ENCODE measurements at regions not wholly inside any gene's neighbourhood (a gene's known extent, or its start where the extent isn't known, plus 50 kb on each side); places are given as distances from the start of the nearest gene placed in this dataset.

GRCh38 chr5:34584165-34584564 lies 72.0 kb upstream of the RAI14 start:
- H3K4me3 ChIP-seq (ENCODE audit: low read depth, low read length): no peak overlapping the region

DNA sequence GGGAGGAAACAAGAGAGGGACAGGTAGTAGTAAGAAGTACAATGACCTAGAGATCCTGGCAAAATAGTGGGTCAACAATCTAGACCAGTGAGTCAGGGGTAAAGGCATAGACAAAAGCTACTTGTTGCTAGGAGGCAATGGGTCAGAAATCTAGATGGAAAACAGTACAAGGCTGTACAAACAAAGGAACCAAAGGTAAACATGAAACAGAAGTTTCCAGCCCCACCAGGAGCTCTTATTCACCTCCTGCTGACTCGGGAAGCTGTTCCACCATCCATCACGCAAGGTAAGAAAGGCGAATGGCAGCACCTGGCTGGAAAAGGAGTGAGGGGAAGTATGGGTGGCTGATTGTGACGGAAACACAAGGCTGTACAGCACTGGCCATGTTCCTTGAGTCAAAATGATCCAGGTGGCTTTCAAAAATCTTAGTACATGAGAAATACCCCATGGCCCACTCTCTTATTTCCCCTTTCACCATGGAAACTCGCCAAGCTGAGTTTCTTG lies 70.5 kb upstream of the RAI14 start:
- H3K4me3 ChIP-seq (ENCODE audit: low read depth, low read length): no peak overlapping the region

DNA sequence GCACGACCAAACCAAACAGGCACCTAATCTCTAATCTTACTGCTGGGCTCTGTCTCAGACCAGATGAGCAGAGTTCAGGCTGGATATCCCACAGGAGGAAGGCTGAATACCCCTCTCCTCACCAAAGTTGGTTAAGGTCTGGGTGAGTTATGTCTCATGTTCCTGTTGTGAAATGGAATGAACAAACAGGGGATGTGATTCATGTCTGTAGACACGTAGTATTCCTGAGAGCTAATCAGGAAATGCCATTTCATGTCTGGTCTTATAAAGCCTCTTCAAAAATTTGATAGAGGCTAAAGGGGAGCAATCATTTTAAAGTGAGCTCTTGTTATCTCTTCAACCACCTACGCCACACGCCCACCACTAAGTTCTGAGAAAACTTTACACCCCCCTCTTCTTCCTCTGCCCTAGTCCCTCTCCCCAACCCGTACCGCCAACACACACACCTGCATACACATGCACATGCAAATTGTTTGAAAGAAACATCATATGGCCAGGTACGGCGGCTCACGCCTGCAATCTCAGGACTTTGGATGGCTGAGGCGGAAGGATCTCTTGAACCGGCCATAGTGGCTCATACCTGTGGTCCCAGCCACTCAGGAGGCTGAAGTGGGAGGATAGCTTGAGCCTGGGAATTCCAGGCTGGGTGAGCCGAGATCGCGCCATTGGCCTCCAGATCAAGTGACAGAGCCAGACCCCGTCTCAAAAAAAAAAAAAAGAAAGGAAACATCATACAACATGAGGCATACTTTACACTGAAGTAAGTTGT lies 69.8 kb upstream of the RAI14 start:
- H3K4me3 ChIP-seq (ENCODE audit: low read depth, low read length): no peak overlapping the region

GRCh38 chr5:34587355-34588241 lies 68.5 kb upstream of the RAI14 start:
- no peak overlapping the region for H3K4me3 ChIP-seq (ENCODE audit: low read depth, low read length)

- H3K4me3 ChIP-seq (ENCODE audit: low read depth, low read length): no peak overlapping the region
Measured at GRCh38 chr5:34589832-34590231, 66.3 kb upstream of the RAI14 start.

GRCh38 chr5:34591723-34592122 lies 64.4 kb upstream of the RAI14 start:
- no peak overlapping the region for H3K4me3 ChIP-seq (ENCODE audit: low read depth, low read length)

GRCh38 chr5:34597034-34598027 lies 58.8 kb upstream of the RAI14 start:
- H3K4me3 ChIP-seq (ENCODE audit: low read depth, low read length): no peak overlapping the region

DNA sequence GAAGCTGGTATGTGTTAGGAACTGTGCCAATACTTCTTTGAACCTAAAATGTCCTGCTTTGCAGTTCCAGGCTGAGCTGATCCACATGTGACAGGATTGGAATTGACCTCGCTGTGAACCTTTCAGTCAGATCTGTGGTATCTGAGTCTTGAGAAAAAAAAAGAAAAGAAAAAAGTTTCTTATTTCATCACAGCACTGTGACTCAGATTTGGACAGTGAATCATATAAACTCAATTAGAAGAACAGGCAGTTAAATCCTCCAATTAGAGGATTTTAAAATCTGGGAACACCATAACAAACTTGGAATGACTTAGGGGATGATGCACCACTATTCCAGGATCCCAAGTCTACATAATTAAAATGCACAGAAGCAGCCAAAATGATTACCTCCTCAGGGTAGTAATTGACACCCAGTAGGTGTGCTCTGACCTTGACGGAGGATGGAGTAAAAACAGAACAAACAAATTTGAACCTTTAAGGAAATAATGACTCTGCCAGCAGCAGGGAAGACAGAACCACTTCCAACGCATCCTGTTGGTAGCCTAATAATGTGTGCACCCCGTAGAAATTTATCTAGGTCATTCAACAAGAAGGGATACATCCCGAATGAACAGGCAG lies 57.8 kb upstream of the RAI14 start:
- no peak overlapping the region for H3K4me3 ChIP-seq (ENCODE audit: low read depth, low read length)

DNA sequence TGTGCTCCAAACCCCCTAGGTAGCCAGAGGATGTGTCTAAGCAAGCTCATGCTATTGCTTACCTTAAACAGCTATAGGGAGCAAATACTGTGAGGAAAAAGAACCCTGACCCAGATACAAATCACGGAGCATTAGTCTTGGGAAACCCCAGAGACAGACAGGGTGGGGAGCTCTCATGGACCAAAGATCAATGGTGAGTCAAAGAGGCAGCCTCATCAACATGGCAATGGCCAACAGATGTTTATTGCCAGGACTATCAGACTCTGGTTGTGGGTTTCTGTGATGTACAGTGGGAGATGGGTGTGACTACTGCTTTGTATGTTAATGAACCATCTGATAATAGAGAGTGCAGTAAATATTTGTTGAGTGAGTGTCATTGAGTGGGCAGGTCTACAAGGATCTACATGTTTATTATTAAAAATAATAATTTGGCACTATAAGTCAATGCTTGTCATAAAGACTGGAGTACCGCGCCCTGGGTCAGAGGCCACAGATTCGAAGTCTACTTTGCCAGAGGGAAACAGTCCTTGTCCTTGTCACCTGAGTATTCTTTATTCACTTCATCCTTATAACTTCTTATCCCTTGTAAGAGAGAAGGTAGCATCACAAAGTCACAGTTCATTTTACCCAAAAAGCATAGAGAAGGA lies 56.5 kb upstream of the RAI14 start:
- no peak overlapping the region for H3K4me3 ChIP-seq (ENCODE audit: low read depth, low read length)

DNA sequence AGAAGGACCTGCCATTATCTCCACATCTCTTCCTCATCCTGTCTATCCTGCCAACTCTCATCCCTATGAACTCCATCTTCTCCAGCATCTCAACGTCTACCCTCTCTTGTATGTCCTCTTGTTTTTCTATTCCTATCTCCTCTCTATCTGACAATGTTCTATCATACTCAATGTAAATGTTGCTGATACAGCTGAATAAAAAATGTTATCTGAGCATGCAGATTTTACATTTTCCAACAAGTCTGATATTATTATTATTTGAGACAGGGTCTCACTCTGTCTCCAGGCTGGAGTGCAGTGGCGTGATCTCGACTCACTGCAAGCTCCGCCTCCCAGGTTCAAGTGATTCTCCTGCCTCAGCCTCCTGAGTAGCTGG lies 56.0 kb upstream of the RAI14 start:
- no peak overlapping the region for H3K4me3 ChIP-seq (ENCODE audit: low read depth, low read length)

GRCh38 chr5:34603378-34603777 lies 52.8 kb upstream of the RAI14 start:
- H3K4me3 ChIP-seq (ENCODE audit: low read depth, low read length): no peak overlapping the region

- H3K4me3 ChIP-seq (ENCODE audit: low read depth, low read length): no peak overlapping the region
Measured at GRCh38 chr5:34604119-34604675, 51.9 kb upstream of the RAI14 start.

GRCh38 chr5:34606101-34606500 lies 50.0 kb upstream of the RAI14 start:
- H3K4me3 ChIP-seq (ENCODE audit: low read depth, low read length): no peak overlapping the region
